NCI-H2081 (cell line): ENCODE measurements at regions not wholly inside any gene's neighbourhood (a gene's known extent, or its start where the extent isn't known, plus 50 kb on each side); places are given as distances from the start of the nearest gene placed in this dataset.
"Not testable (repeated sequence)": the region's sequence is repeated elsewhere in the genome, so short reads cannot be mapped to it uniquely, and the experiment has no call there.

Experiments
- DNase-seq, 2 experiments: peaks; one replicate each; lab custom pipeline; 2025; lab: John Stamatoyannopoulos, UW

GRCh38 chr17:70934835-70935234 is 765.5 kb downstream of the KCNJ2 start:
- DNase-seq: no peak

- no peak for DNase-seq
Observed at GRCh38 chr17:70936724-70937123, 767.4 kb downstream of the KCNJ2 start.

- DNase-seq: peak; percentile 67 to 87
Observed at GRCh38 chr17:70938336-70938735, 769.0 kb downstream of the KCNJ2 start.

GRCh38 chr17:70945386-70945785 is 776.1 kb downstream of the KCNJ2 start:
- no peak for DNase-seq

- no peak for DNase-seq
Observed at GRCh38 chr17:70947215-70947614, 777.9 kb downstream of the KCNJ2 start.

- no peak for DNase-seq
Observed at GRCh38 chr17:70947636-70948565, 778.6 kb downstream of the KCNJ2 start.

- DNase-seq: not testable (repeated sequence)
Observed at GRCh38 chr17:70953140-70953539, 783.8 kb downstream of the KCNJ2 start.

- no peak for DNase-seq
Observed at GRCh38 chr17:70955441-70955840, 786.1 kb downstream of the KCNJ2 start.

GRCh38 chr17:70956726-70957125 is 787.4 kb downstream of the KCNJ2 start:
- DNase-seq: no peak

GRCh38 chr17:70961341-70961740 is 792.0 kb downstream of the KCNJ2 start:
- no peak for DNase-seq

GRCh38 chr17:70968302-70968701 is 799.0 kb downstream of the KCNJ2 start:
- DNase-seq: no peak

- DNase-seq: no peak
Observed at GRCh38 chr17:70969521-70970034, 800.2 kb downstream of the KCNJ2 start.

GRCh38 chr17:70976447-70976846 is 807.1 kb downstream of the KCNJ2 start:
- peak in 1 of 2 experiments; percentile 9 for DNase-seq

GRCh38 chr17:70984873-70985272 is 815.5 kb downstream of the KCNJ2 start:
- no peak for DNase-seq

GRCh38 chr17:70987867-70988340 is 818.6 kb downstream of the KCNJ2 start:
- DNase-seq: no peak

GRCh38 chr17:70988622-70989021 is 819.3 kb downstream of the KCNJ2 start:
- no peak for DNase-seq

- no peak for DNase-seq
Observed at GRCh38 chr17:70989280-70989679, 819.9 kb downstream of the KCNJ2 start.

GRCh38 chr17:70994194-70994593 is 824.9 kb downstream of the KCNJ2 start:
- DNase-seq: no peak

GRCh38 chr17:70995997-70996396 is 826.7 kb downstream of the KCNJ2 start:
- no peak for DNase-seq

GRCh38 chr17:71003736-71004135 is 834.4 kb downstream of the KCNJ2 start:
- DNase-seq: no peak

- no peak for DNase-seq
Observed at GRCh38 chr17:71004413-71004812, 835.1 kb downstream of the KCNJ2 start.

- no peak for DNase-seq
Observed at GRCh38 chr17:71011391-71011790, 842.1 kb downstream of the KCNJ2 start.

- DNase-seq: no peak
Observed at GRCh38 chr17:71019699-71020098, 850.4 kb downstream of the KCNJ2 start.
